Upper lobe of right lung (tissue), 1 donor: ENCODE measurements at regions not wholly inside any gene's neighbourhood (a gene's known extent, or its start where the extent isn't known, plus 50 kb on each side); places are given as distances from the start of the nearest gene placed in this dataset.
"Not testable (repeated sequence)": the region's sequence is repeated elsewhere in the genome, so short reads cannot be mapped to it uniquely, and the experiment has no call there.

Source experiments
- ATAC-seq: fragments of 200-7000 bp; cut with Tn5 transposase; one replicate; pipeline ENCODE4 v1.9.1; 2020; ENCODE audit warnings: mild to moderate bottlenecking, moderate library complexity
- DNase-seq: peaks from one replicate; pipeline ENCODE4 v3.0.0-alpha.2; 2020
- H3K27ac ChIP-seq: fragments of 200-600 bp; one replicate; pipeline ENCODE4 v1.8.0; 2022
- H3K27me3 ChIP-seq: fragments of 200-600 bp; one replicate; pipeline ENCODE4 v1.8.0; 2022; ENCODE audit warnings: mild to moderate bottlenecking
- H3K36me3 ChIP-seq: fragments of 200-600 bp; one replicate; pipeline ENCODE4 v1.8.0; 2022
- H3K4me1 ChIP-seq: fragments of 200-600 bp; one replicate; pipeline ENCODE4 v1.8.0; 2022
- H3K4me3 ChIP-seq: fragments of 200-600 bp; one replicate; pipeline ENCODE4 v1.8.0; 2022; ENCODE audit warnings: mild to moderate bottlenecking
- H3K9me3 ChIP-seq: fragments of 200-600 bp; one replicate; pipeline ENCODE4 v1.8.0; 2022
- intact Hi-C: fragments of 100-400 bp; cut with DNase I; formaldehyde crosslinking; loops from one replicate; pipeline ENCODE4 v1.11.0; 2022
- TF ChIP-seq, protein P1 (sequence below): fragments of 200-600 bp; IDR thresholded peaks from one replicate; pipeline ENCODE4 v1.8.0; 2022; ENCODE audit warnings: antibody characterized with exemption
- donor health status: DM: no; HTN: yes; CAD: no; lungs with severe emphysema.

DNA sequence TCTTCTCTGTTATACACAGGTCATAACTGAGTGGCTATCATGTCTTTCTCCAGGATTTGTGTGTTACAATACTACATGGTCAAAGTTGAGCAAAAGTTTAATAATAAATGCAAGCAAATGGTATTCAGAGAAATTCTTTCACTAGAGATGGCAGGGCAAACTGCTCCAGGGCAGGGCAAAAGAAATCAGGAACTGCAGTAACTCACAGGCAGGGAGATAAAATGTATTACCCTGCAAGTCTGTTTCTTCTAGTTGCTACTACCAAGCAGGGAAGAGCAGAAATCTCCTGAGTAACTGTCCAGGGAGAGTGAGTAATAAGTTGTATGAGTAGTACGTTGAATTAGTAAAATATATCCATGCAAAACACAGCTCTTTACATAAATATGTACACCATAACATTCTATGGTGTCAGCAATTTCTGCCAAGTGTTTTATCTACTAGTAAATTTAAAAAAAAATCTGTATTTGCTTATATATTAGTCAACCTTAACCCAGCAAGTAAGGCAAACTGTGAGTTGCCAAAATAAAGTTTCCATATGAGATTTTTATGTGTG is 404.1 kb downstream of the ZEB2 start:
- intact Hi-C loops: no loop called here
- H3K27me3 ChIP-seq: no peaks in the 10 kb centered on the region
- no peaks in the 10 kb centered on the region for H3K36me3 ChIP-seq
- ATAC-seq: no peak
- no peak for DNase-seq
- H3K27ac ChIP-seq: no peak overlapping the region
- TF ChIP-seq, protein P1, sequence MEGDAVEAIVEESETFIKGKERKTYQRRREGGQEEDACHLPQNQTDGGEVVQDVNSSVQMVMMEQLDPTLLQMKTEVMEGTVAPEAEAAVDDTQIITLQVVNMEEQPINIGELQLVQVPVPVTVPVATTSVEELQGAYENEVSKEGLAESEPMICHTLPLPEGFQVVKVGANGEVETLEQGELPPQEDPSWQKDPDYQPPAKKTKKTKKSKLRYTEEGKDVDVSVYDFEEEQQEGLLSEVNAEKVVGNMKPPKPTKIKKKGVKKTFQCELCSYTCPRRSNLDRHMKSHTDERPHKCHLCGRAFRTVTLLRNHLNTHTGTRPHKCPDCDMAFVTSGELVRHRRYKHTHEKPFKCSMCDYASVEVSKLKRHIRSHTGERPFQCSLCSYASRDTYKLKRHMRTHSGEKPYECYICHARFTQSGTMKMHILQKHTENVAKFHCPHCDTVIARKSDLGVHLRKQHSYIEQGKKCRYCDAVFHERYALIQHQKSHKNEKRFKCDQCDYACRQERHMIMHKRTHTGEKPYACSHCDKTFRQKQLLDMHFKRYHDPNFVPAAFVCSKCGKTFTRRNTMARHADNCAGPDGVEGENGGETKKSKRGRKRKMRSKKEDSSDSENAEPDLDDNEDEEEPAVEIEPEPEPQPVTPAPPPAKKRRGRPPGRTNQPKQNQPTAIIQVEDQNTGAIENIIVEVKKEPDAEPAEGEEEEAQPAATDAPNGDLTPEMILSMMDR: no peak
- H3K4me3 ChIP-seq: no peak overlapping the region
- no peaks in the 10 kb centered on the region for H3K9me3 ChIP-seq
- H3K4me1 ChIP-seq: no peaks in the 10 kb centered on the region

DNA sequence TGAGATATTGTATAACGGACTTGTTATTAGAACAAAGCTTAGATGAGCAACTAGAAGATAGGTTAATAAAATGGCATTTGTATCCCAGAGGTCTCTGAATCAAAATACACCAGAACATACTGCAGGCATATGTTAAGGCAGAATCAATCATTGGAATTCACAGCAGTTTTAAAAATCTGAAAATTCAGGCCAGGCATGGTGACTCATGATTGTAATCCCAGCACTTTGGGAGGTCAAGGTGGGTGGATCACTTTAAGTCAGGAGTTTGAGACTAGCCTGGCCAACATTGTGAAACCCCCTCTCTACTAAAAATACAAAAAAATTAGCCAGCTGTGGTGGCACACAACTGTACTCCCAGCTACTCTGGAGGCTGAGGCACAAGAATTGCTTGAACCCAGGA is 405.2 kb downstream of the ZEB2 start:
- intact Hi-C loops: no loop called here
- Histone ChIP-seq H3K4me1 (no peaks in the 10 kb centered on the region), H3K36me3 (no peaks in the 10 kb centered on the region), H3K9me3 (no peaks in the 10 kb centered on the region), H3K4me3 (no peak overlapping the region), H3K27ac (no peak overlapping the region), H3K27me3 (no peaks in the 10 kb centered on the region)
- DNase-seq (no peak), ATAC-seq (no peak)
- TF ChIP-seq, protein P1: no peak

DNA sequence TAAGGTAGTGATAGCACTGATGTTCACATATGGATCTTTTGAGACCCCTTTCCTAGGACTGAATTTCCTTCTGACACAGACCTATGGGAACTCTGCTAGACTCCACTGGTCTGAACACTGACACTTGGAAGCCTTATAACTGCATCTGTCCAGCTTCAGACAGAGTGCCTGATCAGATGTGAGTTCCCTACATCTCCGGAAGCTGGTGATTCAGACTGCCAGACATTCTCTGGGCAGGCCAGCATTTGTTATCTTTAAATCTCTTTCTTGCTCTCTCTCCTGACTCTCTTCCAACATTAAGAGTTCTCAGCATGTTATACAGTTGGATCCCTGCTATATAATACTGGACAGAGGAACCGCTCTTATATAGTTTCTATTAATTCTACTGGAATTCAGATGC is 408.5 kb downstream of the ZEB2 start:
- peak; percentile 28 for ATAC-seq
- H3K27me3 ChIP-seq: no peaks in the 10 kb centered on the region
- no peak for DNase-seq
- H3K36me3 ChIP-seq: no peaks in the 10 kb centered on the region
- H3K4me1 ChIP-seq: no peaks in the 10 kb centered on the region
- no peak overlapping the region for H3K27ac ChIP-seq
- no peaks in the 10 kb centered on the region for H3K9me3 ChIP-seq
- TF ChIP-seq, protein P1: no peak
- no peak overlapping the region for H3K4me3 ChIP-seq
- intact Hi-C loops: no loop called here

DNA sequence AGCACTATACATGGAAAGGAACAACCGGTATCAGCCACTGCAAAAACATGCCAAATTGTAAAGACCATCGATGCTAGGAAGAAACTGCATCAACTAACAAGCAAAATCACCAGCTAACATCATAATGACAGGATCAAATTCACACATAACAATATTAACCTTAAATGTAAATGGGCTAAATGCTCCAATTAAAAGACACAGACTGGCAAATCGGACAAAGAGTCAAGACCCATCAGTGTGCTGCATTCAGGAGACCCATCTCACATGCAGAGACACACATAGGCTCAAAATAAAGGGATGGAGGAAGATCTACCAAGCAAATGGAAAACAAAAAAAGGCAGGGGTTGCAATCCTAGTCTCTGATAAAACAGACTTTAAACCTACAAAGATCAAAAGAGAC is 413.8 kb downstream of the ZEB2 start:
- intact Hi-C loops, H3K4me3 ChIP-seq, ATAC-seq, DNase-seq, H3K36me3 ChIP-seq, H3K4me1 ChIP-seq, H3K9me3 ChIP-seq, H3K27me3 ChIP-seq, H3K27ac ChIP-seq: not testable (repeated sequence)

DNA sequence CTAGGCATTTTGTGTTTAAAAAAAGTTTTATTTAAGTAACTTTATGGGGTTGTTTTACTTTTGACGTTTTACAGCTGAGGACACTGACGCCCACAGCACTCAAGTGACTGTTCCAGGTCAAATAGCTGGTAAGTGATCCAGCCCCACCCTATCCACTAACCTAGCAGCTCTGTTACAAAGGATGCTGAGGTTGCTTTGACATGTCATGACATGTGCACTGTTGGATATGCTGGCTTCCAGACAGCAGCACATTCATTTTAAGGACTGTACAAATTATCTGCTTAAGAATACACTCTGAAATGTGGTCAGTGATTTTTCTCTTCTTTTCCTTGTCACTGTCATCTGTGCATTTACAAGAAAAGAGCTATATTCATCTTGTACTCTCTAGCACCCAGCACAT is 417.5 kb downstream of the ZEB2 start:
- no peaks in the 10 kb centered on the region for H3K4me1 ChIP-seq
- no peak overlapping the region for H3K27ac ChIP-seq
- TF ChIP-seq, protein P1: no peak
- no peaks in the 10 kb centered on the region for H3K27me3 ChIP-seq
- H3K9me3 ChIP-seq: no peaks in the 10 kb centered on the region
- DNase-seq: no peak
- no peak overlapping the region for H3K4me3 ChIP-seq
- ATAC-seq: no peak
- intact Hi-C loops: no loop called here
- no peaks in the 10 kb centered on the region for H3K36me3 ChIP-seq

DNA sequence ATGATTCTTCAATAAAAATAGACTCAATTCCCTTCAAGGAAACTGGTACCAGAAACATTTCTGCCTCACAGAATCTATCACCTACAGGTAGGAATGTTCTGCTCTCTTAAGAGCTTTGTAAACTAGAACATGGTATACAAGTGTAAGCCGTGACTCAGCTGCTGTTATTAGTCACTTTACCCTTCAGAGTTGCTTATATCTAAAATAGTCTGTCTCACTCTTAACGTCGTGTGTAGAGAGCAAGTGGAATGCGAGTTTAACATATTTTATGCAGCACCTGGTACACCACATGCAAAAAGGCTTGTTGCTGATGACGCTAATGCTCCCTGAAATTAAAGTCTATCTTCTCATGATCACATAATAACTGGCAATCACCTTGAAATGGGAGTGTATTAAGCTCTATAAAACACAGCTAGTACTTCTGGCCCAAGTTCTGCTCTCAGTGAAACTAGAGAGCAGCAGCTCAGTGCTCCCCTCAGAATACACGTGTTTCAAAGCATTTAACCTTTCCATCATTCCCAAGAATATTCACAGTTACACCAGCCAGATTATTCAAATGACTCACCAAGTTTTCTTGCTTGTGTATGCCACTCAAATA is 420.0 kb downstream of the ZEB2 start:
- no peaks in the 10 kb centered on the region for H3K36me3 ChIP-seq
- H3K9me3 ChIP-seq: no peaks in the 10 kb centered on the region
- DNase-seq: no peak
- H3K27ac ChIP-seq: no peak overlapping the region
- H3K4me1 ChIP-seq: no peaks in the 10 kb centered on the region
- no peak overlapping the region for H3K4me3 ChIP-seq
- TF ChIP-seq, protein P1: no peak
- intact Hi-C loops: no loop called here
- H3K27me3 ChIP-seq: no peaks in the 10 kb centered on the region
- peak; percentile 92 for ATAC-seq
